Medulla oblongata (tissue), 1 donor: ENCODE measurements at regions not wholly inside any gene's neighbourhood (a gene's known extent, or its start where the extent isn't known, plus 50 kb on each side); places are given as distances from the start of the nearest gene placed in this dataset.
"Not testable (repeated sequence)": the region's sequence is repeated elsewhere in the genome, so short reads cannot be mapped to it uniquely, and the experiment has no call there.

ENCODE experiments used
- DNase-seq: peaks from one replicate; pipeline ENCODE4 v3.0.0-alpha.2; 2015; ENCODE audit errors: extremely low spot score

GRCh38 chr14:43308421-43309110 lies 1198.5 kb downstream of the FSCB start:
- DNase-seq: no peak

DNA sequence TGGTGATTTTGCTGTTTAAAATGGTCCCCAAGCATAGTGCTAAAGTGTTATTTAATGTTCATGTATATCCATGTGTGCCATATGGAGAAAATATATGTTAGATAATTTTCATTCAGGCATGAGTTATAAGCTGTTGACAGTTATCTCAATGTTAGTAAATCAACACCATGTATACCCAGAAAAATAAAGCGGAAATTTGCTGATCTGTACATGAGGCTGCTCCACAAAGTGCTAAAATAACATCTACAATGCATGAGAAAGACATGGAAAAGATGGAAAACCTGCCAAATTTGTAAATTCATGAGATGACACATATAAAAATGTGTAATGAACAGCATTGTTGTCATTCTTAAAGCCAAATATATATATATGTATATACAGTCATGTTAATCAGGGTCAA lies 1199.2 kb downstream of the FSCB start:
- DNase-seq: no peak

DNA sequence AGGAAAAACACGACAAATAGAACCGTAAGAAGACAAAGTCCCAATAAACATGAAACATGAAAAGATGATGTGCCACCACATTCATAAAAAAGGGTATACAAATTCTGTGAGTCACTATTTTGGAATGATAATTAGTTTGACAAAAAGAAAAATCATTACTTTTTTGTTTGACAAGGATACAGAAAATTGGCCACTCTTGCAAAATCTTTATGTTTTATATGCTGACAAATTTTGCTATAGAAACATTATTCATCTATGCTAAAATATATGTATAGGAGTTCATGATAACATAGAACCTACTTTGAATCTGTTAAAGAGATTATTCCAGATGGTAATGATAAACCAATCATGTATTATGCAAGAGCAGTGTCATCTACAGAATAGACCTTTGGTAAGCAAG lies 1201.0 kb downstream of the FSCB start:
- DNase-seq: no peak

DNA sequence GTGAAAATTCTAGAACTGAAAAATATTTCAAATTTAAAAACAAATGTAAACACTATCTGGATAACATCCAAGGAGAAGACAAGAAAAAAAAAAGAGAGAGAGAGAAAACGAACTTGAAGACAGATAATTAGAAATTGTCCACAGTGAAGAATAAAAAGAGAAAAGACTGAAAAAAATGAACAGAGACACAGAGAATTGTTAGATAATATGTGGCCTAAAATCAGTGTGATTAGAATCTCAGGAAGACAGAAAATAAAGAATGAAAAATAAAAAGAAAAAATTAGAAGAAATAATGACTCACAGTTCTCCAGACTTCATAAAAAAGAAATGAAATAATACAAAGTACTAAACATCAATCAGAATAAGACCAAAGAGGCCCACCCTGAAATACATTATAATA lies 1209.3 kb downstream of the FSCB start:
- no peak for DNase-seq

DNA sequence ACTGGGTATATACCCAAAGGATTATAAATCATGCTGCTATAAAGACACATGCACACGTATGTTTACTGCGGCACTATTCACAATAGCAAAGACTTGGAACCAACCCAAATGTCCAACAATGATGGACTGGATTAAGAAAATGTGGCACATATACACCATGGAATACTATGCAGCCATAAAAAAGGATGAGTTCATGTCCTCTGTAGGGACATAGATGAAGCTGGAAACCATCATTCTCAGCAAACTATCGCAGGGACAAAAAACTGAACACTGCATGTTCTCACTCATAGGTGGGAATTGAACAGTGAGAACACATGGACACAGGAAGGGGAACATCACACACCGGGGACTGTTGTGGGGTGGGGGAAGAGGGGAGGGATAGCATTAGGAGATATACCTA lies 1211.0 kb downstream of the FSCB start:
- not testable (repeated sequence) for DNase-seq

- DNase-seq: no peak
These were observed 1221.5 kb downstream of the FSCB start for GRCh38 chr14:43285575-43285974.

DNA sequence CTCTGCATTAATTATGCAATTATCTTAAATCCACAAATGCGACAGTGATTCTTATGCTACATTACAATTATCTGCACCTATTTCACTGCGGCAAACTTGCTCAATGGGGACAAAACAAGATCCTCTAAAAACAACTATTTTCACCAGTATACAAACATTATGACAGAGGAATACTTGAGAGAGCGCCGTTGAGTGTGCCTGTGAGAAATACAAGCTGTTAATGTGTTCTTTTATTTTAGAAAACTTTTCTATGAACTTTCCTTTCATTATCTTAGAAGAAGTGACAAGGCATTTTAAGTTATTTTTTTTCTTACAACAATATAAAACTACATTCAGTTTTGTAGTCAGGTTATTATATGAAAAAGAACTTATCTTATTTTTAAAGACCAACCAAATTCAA lies 1247.0 kb downstream of the FSCB start:
- DNase-seq: no peak

DNA sequence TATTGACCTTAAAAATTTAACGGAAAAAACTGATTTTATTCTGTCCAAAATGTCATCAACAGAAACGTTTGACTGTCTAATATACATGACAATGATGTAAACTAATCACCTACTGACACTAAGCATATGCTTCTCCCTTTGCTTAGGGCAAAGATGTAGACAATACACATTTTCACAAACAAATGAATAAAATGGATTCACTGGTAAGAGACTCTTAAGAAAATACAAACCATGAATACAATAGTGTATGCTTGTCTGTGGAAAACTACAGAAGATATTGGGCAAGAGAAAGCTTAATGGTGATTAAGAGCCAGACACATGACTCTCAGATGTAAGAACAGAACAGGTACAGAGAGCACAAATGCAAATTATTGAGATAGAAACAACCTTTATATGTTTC lies 1248.7 kb downstream of the FSCB start:
- DNase-seq: no peak

DNA sequence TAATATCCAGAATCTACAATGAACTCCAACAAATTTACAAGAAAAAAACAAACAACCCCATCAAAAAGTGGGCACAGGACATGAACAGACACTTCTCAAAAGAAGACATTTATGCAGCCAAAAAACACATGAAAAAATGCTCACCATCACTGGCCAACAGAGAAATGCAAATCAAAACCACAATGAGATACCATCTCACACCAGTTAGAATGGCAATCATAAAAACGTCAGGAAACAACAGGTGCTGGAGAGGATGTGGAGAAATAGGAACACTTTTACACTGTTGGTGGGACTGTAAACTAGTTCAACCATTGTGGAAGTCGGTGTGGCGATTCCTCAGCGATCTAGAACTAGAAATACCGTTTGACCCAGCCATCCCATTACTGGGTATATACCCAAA lies 1250.1 kb downstream of the FSCB start:
- not testable (repeated sequence) for DNase-seq

DNA sequence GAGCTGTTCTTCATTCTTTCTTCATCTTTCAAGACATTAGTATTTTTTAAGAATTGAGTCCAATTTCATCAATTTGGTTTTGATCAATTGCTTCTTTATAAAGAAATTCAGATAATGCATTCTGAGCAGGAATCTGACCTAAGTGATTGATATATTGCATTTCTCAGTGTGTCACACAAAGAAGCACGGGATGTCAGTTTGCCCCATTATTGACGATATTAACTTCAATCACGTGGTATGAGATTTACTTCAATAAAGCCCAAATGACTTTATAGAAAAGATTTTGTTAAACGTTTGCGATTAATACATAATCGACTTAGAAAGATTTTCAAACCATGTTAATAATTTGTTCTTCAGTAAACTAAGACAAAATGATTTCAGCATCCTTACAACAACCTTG lies 1254.2 kb downstream of the FSCB start:
- no peak for DNase-seq

- DNase-seq: no peak
These were observed 1257.5 kb downstream of the FSCB start for GRCh38 chr14:43249591-43249990.

DNA sequence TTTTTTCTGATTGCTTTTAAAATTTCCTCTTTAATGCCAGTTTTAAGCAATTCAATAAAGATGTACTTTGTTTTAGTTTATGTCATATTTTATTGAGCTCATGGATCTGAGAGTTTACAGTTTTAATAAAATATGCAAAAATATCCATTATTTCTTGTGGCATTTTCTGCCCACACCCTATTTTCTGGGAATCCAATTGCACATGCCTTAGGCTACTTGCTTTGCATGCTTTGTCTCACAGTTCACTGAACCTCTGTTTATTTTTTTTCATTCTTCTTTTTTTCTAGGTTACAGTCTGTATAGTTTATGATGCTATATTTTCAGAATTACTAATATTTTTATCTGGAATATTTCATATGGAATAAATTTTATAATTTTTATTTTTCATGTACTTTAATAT lies 1258.0 kb downstream of the FSCB start:
- DNase-seq: no peak

DNA sequence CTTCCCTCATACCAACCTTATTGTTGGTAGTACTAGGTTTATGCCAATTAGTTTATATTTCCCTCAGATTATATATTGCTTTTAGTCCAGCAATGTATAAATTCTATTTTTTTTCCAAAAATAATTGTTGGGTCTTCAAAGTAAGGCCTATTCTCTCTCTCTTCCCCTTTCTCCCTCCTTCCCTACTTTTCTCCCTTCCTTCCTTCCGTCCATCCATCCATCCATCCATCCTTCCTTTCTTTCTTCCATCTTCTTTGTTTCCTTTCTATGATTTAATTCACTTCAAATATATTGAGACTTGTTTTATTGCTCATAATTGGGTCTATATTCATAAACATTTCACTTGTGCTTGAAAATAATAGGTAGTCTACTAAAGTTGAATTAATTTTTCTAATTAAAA lies 1259.2 kb downstream of the FSCB start:
- DNase-seq: no peak

- no peak for DNase-seq
These were observed 1262.9 kb downstream of the FSCB start for GRCh38 chr14:43244142-43244625.

- DNase-seq: no peak
These were observed 1263.9 kb downstream of the FSCB start for GRCh38 chr14:43243168-43243567.

- DNase-seq: no peak
These were observed 1274.8 kb downstream of the FSCB start for GRCh38 chr14:43232261-43232660.

GRCh38 chr14:43215524-43215923 lies 1291.6 kb downstream of the FSCB start:
- DNase-seq: no peak

- no peak for DNase-seq
These were observed 1299.9 kb downstream of the FSCB start for GRCh38 chr14:43207189-43207588.

GRCh38 chr14:43204816-43205215 lies 1302.3 kb downstream of the FSCB start:
- no peak for DNase-seq

GRCh38 chr14:43200519-43200918 lies 1306.6 kb downstream of the FSCB start:
- DNase-seq: no peak

- DNase-seq: no peak
These were observed 1308.6 kb downstream of the FSCB start for GRCh38 chr14:43198465-43198864.

DNA sequence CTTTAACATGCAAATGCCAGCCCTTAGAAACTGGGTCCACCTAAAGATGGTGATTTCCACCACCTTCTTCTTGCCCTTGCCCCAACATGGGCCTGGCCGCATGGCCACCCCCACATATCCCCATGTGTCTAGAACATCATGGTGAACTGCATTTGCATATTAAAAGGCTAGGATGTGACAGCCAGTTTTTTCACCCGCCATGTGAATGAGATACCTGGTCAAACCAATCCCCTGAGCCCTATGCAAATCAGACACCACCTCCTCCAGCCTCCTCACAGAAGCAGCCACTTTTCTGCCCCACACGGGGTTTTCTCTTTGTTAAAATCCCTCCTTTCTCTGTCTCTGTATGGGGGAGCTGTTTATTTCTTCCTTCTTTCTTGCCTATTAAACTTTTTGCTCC lies 1322.5 kb downstream of the FSCB start:
- DNase-seq: no peak

DNA sequence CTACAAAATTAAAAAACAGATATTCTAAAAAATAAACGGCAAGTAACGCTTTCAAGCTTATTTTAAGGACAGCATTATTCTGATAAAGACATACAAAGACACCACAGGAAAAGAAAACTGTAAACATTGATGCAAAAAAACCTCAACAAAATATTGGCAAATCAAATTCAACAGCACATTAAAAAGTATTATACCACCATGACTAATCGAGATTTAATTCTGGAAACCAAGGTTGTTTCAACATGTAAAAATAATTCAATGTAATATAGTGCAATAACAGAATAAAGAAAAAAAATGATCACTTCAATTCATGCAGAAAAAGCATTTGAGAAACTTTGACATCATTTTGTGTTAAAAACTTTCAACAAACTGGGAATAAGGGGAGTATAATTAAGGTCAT lies 1323.2 kb downstream of the FSCB start:
- no peak for DNase-seq

GRCh38 chr14:43175896-43176295 lies 1331.2 kb downstream of the FSCB start:
- no peak for DNase-seq
